ENCODE measurements at regions not wholly inside any gene's neighbourhood (a gene's known extent, or its start where the extent isn't known, plus 50 kb on each side); places are given as distances from the start of the nearest gene placed in this dataset.

GRCh38 chr2:118557016-118557415 is 290.4 kb downstream of the EN1 start:
- TF ChIP-seq, protein P1, sequence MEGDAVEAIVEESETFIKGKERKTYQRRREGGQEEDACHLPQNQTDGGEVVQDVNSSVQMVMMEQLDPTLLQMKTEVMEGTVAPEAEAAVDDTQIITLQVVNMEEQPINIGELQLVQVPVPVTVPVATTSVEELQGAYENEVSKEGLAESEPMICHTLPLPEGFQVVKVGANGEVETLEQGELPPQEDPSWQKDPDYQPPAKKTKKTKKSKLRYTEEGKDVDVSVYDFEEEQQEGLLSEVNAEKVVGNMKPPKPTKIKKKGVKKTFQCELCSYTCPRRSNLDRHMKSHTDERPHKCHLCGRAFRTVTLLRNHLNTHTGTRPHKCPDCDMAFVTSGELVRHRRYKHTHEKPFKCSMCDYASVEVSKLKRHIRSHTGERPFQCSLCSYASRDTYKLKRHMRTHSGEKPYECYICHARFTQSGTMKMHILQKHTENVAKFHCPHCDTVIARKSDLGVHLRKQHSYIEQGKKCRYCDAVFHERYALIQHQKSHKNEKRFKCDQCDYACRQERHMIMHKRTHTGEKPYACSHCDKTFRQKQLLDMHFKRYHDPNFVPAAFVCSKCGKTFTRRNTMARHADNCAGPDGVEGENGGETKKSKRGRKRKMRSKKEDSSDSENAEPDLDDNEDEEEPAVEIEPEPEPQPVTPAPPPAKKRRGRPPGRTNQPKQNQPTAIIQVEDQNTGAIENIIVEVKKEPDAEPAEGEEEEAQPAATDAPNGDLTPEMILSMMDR (IDR thresholded peaks at IDR 0.05): no peak
- TF ChIP-seq POLR2AphosphoS5 (IDR thresholded peaks at IDR 0.05): no peak

Measured in esophagus muscularis mucosa (tissue), 3 donors.